GM23248 (cell line): ENCODE measurements at regions not wholly inside any gene's neighbourhood (a gene's known extent, or its start where the extent isn't known, plus 50 kb on each side); places are given as distances from the start of the nearest gene placed in this dataset.
"Not testable (repeated sequence)": the region's sequence is repeated elsewhere in the genome, so short reads cannot be mapped to it uniquely, and the experiment has no call there.

ENCODE experiments used
- EZH2 ChIP-seq: fragments of 200-600 bp; sonication (generic); IDR thresholded peaks from 2 replicates; pipeline ENCODE4 v1.6.1; 2018; ENCODE audit warnings: antibody characterized with exemption, mild to moderate bottlenecking; ENCODE audit not compliant: insufficient read depth, poor library complexity, severe bottlenecking
- EZH2phosphoT487 ChIP-seq: fragments of 200-600 bp; sonication (generic); IDR thresholded peaks from 2 replicates; pipeline ENCODE4 v1.6.1; 2018; ENCODE audit warnings: antibody characterized with exemption, moderate library complexity, mild to moderate bottlenecking, low read depth; ENCODE audit not compliant: insufficient read depth

- not testable (repeated sequence) for TF ChIP-seq EZH2phosphoT487, EZH2
Measured at GRCh38 chr15:30697315-30697685, 71.4 kb downstream of the ARHGAP11B start.
